GM12873 (cell line): ENCODE measurements at regions not wholly inside any gene's neighbourhood (a gene's known extent, or its start where the extent isn't known, plus 50 kb on each side); places are given as distances from the start of the nearest gene placed in this dataset.

ENCODE experiments used
- TF ChIP-seq, protein P1 (sequence below): IDR thresholded peaks from 2 replicates; pipeline ENCODE4 v1.5.1; 2012; ENCODE audit warnings: low read depth, mild to moderate bottlenecking, moderate library complexity, low read length, control low read depth; ENCODE audit not compliant: insufficient read depth; ENCODE audit errors: missing control alignments

DNA sequence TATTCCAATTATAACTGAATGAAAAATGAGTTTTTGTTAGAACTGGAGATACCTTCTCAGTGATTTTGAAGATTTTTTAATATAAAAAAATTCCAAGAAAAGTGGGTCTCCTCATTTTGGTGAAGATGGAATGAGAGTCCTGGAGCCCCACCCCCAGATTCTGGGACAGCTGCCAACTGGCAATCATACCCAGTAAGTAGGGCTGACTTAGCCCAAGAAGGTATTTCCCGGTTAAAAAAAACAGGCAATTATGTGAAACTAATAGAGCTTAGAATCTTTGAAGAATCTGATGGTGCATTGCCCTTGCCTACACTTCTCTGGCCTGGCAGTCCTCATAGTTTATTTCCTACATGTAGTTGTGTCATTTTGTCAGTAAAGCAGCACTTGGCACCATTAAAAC, 52.8 kb upstream of the VWDE start:
- TF ChIP-seq, protein P1, sequence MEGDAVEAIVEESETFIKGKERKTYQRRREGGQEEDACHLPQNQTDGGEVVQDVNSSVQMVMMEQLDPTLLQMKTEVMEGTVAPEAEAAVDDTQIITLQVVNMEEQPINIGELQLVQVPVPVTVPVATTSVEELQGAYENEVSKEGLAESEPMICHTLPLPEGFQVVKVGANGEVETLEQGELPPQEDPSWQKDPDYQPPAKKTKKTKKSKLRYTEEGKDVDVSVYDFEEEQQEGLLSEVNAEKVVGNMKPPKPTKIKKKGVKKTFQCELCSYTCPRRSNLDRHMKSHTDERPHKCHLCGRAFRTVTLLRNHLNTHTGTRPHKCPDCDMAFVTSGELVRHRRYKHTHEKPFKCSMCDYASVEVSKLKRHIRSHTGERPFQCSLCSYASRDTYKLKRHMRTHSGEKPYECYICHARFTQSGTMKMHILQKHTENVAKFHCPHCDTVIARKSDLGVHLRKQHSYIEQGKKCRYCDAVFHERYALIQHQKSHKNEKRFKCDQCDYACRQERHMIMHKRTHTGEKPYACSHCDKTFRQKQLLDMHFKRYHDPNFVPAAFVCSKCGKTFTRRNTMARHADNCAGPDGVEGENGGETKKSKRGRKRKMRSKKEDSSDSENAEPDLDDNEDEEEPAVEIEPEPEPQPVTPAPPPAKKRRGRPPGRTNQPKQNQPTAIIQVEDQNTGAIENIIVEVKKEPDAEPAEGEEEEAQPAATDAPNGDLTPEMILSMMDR: no peak

DNA sequence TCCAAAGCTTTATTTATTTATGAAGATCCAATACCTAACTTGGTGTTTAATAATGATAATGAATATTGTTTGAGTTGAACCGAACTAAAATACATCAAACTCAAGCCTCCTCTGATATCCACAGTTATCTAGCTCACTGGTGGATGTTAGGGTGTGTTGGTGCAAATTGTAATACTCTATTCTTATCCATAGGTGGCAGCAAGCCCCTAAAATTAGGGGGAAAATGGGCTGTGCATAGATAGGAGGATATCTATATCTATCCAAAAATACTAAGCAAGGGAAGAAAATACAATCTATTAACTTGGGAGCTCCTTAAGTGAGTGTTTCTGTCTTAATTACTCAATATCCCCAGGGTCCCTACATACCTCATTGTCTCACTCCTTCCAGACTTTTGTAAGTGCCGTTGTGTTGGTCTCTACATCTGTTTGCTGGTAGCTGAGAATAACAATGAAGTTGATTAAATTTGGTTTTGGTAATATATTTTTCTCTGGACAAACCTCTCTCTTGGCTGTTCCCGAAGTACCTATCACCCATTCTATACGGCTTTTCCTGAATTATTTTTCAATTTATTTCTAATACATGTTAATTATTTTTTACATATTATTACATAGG, 55.0 kb upstream of the VWDE start:
- TF ChIP-seq, protein P1: peak; percentile 63

DNA sequence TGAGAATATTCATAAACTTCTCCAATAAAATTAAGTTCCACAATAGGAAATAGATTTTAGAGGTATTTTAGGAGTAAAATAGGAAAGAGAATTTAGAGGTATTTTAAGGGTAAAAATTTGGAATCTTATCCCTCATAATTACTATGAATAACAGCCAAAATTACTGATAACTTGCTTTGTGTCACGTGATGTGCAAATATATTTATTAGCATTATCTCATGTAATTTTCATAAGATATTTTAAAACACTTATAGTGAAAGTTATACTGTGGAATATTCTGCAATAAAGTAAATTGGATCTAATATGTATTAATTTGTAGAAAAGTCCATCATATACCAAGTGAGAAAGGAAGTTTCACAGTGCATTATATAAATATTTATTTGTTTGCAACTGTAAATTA, 64.2 kb upstream of the VWDE start:
- TF ChIP-seq, protein P1: no peak

DNA sequence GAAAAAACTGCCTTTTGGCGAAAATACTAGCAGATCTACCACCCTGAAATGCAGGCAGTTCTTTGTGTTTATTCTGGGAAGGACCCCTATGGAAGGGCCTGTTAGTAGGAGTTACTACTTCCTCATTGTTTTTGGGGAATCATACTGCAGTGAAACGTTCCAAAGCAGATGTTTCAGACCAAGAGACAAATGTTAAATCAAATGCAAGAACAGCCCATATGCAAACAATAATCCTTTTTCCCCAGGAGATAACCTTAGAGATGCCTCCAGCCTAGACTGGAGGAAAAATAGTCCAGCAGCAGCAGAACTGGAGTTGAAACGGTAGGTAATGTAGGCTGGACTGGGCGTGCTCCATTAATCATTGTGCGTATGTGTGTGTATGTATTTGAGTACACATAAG, 65.9 kb upstream of the VWDE start:
- TF ChIP-seq, protein P1: no peak

- TF ChIP-seq, protein P1: no peak
Measured at GRCh38 chr7:12470930-12471329, 67.3 kb upstream of the VWDE start.

GRCh38 chr7:12474035-12474434, 70.4 kb upstream of the VWDE start:
- TF ChIP-seq, protein P1: no peak

- TF ChIP-seq, protein P1: no peak
Measured at GRCh38 chr7:12475362-12476063, 71.8 kb upstream of the VWDE start.
